ENCODE measurements at regions not wholly inside any gene's neighbourhood (a gene's known extent, or its start where the extent isn't known, plus 50 kb on each side); places are given as distances from the start of the nearest gene placed in this dataset.

- DNase-seq: no peak
- Histone ChIP-seq H3K36me3 (no peaks in the 10 kb centered on the region), H3K4me1 (no peaks in the 10 kb centered on the region), H3K9me3 (no peaks in the 10 kb centered on the region), H3K27ac (no peak overlapping the region), H3K27me3 (no peaks in the 10 kb centered on the region), H3K4me3 (no peak overlapping the region)
- intact Hi-C loops (cut with DNase I; ENCODE audit: low total_unique reads): no loop called here
- 80 to 91% methylated on average over 1 to 16 of the region's 16 CpGs for WGBS, 2 donors (ENCODE audit: low coverage in 1 of 2)
- TF ChIP-seq POLR2A (IDR thresholded peaks at IDR 0.05): no peak
- no peak for TF ChIP-seq POLR2AphosphoS5 (IDR thresholded peaks at IDR 0.05)
- TF ChIP-seq CTCF (IDR thresholded peaks at IDR 0.05): no peak
- no peak for TF ChIP-seq EP300 (IDR thresholded peaks at IDR 0.05; ENCODE audit: low read depth)
- in situ Hi-C loops (cut with MboI; ENCODE audit: low pct_ligation_motif_present in 1 of 4, low pct_unique_long_range_greater_than_20kb in 1 of 4, low sequenced_read_pairs in 3 of 4): no loop called here
Measured at GRCh38 chr5:86884608-86885007, 266.9 kb downstream of the COX7C start.

- no peak overlapping the region for H3K27ac ChIP-seq
- no peak overlapping the region for H3K4me3 ChIP-seq
- H3K36me3 ChIP-seq: no peaks in the 10 kb centered on the region
- H3K27me3 ChIP-seq: no peaks in the 10 kb centered on the region
- intact Hi-C loops (cut with DNase I; ENCODE audit: low total_unique reads): no loop called here
- DNase-seq: no peak
- TF ChIP-seq POLR2A (IDR thresholded peaks at IDR 0.05) (no peak), POLR2AphosphoS5 (IDR thresholded peaks at IDR 0.05) (no peak), EP300 (IDR thresholded peaks at IDR 0.05; ENCODE audit: low read depth) (no peak), CTCF (IDR thresholded peaks at IDR 0.05) (no peak)
- H3K4me1 ChIP-seq: no peaks in the 10 kb centered on the region
- 70 to 79% methylated on average over 2 of the region's 2 CpGs for WGBS, 2 donors (ENCODE audit: low coverage in 1 of 2)
- in situ Hi-C loops (cut with MboI; ENCODE audit: low pct_ligation_motif_present in 1 of 4, low pct_unique_long_range_greater_than_20kb in 1 of 4, low sequenced_read_pairs in 3 of 4): no loop called here
- H3K9me3 ChIP-seq: no peaks in the 10 kb centered on the region
Measured at GRCh38 chr5:86885011-86885410, 267.3 kb downstream of the COX7C start.

- WGBS, 2 donors (ENCODE audit: low coverage in 1 of 2): 44 to 65% methylated on average over 5 of the region's 5 CpGs
- TF ChIP-seq EP300 (IDR thresholded peaks at IDR 0.05; ENCODE audit: low read depth): no peak
- no peak for TF ChIP-seq CTCF (IDR thresholded peaks at IDR 0.05)
- no peak for TF ChIP-seq POLR2AphosphoS5 (IDR thresholded peaks at IDR 0.05)
- no peak for TF ChIP-seq POLR2A (IDR thresholded peaks at IDR 0.05)
- DNase-seq: no peak
- Histone ChIP-seq H3K27me3 (no peaks in the 10 kb centered on the region), H3K4me1 (no peaks in the 10 kb centered on the region), H3K36me3 (no peaks in the 10 kb centered on the region), H3K27ac (no peak overlapping the region), H3K4me3 (no peak overlapping the region), H3K9me3 (no peaks in the 10 kb centered on the region)
- in situ Hi-C loops (cut with MboI; ENCODE audit: low pct_ligation_motif_present in 1 of 4, low pct_unique_long_range_greater_than_20kb in 1 of 4, low sequenced_read_pairs in 3 of 4): no loop called here
- intact Hi-C loops (cut with DNase I; ENCODE audit: low total_unique reads): no loop called here
Measured at GRCh38 chr5:86885489-86886230, 267.9 kb downstream of the COX7C start.

- intact Hi-C loops (cut with DNase I; ENCODE audit: low total_unique reads): no loop called here
- no peaks in the 10 kb centered on the region for H3K4me1 ChIP-seq
- WGBS, 2 donors (ENCODE audit: low coverage in 1 of 2): 38 to 42% methylated on average over 1 of the region's 1 CpG
- no peak overlapping the region for H3K27ac ChIP-seq
- H3K27me3 ChIP-seq: no peaks in the 10 kb centered on the region
- no peak for TF ChIP-seq POLR2AphosphoS5 (IDR thresholded peaks at IDR 0.05)
- no peak for TF ChIP-seq CTCF (IDR thresholded peaks at IDR 0.05)
- TF ChIP-seq POLR2A (IDR thresholded peaks at IDR 0.05): no peak
- TF ChIP-seq EP300 (IDR thresholded peaks at IDR 0.05; ENCODE audit: low read depth): no peak
- in situ Hi-C loops (cut with MboI; ENCODE audit: low pct_ligation_motif_present in 1 of 4, low pct_unique_long_range_greater_than_20kb in 1 of 4, low sequenced_read_pairs in 3 of 4): no loop called here
- H3K9me3 ChIP-seq: no peaks in the 10 kb centered on the region
- no peak for DNase-seq
- H3K4me3 ChIP-seq: no peak overlapping the region
- H3K36me3 ChIP-seq: no peaks in the 10 kb centered on the region
Measured at GRCh38 chr5:86890375-86890774, 272.6 kb downstream of the COX7C start.
